Stimulated activated CD8-positive, alpha-beta memory T cell treated with anti-CD3 and anti-CD28 coated beads, Interleukin-4, amount 100 ng/mL, for 24 hours (primary cell): ENCODE measurements at regions not wholly inside any gene's neighbourhood (a gene's known extent, or its start where the extent isn't known, plus 50 kb on each side); places are given as distances from the start of the nearest gene placed in this dataset.
"Not testable (repeated sequence)": the region's sequence is repeated elsewhere in the genome, so short reads cannot be mapped to it uniquely, and the experiment has no call there.

Source experiments
- DNase-seq: peaks from one replicate; pipeline ENCODE4 v3.0.0-alpha.2; 2020; ENCODE audit warnings: low read depth

GRCh38 chr15:38002883-38003477, 68.5 kb downstream of the TMCO5A start:
- DNase-seq: no peak

- no peak for DNase-seq
Measured at GRCh38 chr15:38004218-38004861, 69.9 kb downstream of the TMCO5A start.

GRCh38 chr15:38005953-38006808, 71.7 kb downstream of the TMCO5A start:
- no peak for DNase-seq

- no peak for DNase-seq
Measured at GRCh38 chr15:38010395-38010794, 76.0 kb downstream of the TMCO5A start.

- DNase-seq: no peak
Measured at GRCh38 chr15:38012894-38013293, 78.5 kb downstream of the TMCO5A start.

GRCh38 chr15:38017721-38018120, 83.3 kb downstream of the TMCO5A start:
- no peak for DNase-seq

GRCh38 chr15:38019066-38019465, 84.6 kb downstream of the TMCO5A start:
- DNase-seq: no peak

GRCh38 chr15:38021259-38021658, 86.8 kb downstream of the TMCO5A start:
- DNase-seq: no peak

GRCh38 chr15:38024293-38025091, 90.1 kb downstream of the TMCO5A start:
- no peak for DNase-seq

GRCh38 chr15:38025656-38026055, 91.2 kb downstream of the TMCO5A start:
- not testable (repeated sequence) for DNase-seq

GRCh38 chr15:38028869-38029268, 94.4 kb downstream of the TMCO5A start:
- no peak for DNase-seq

GRCh38 chr15:38029736-38030135, 95.3 kb downstream of the TMCO5A start:
- DNase-seq: no peak

GRCh38 chr15:38030609-38031008, 96.2 kb downstream of the TMCO5A start:
- no peak for DNase-seq

GRCh38 chr15:38035701-38036100, 101.3 kb downstream of the TMCO5A start:
- no peak for DNase-seq

GRCh38 chr15:38036790-38037338, 102.4 kb downstream of the TMCO5A start:
- no peak for DNase-seq

GRCh38 chr15:38038659-38039442, 104.4 kb downstream of the TMCO5A start:
- no peak for DNase-seq

- no peak for DNase-seq
Measured at GRCh38 chr15:38040615-38041014, 106.2 kb downstream of the TMCO5A start.

- no peak for DNase-seq
Measured at GRCh38 chr15:38041576-38041975, 107.1 kb downstream of the TMCO5A start.

- no peak for DNase-seq
Measured at GRCh38 chr15:38042211-38042610, 107.8 kb downstream of the TMCO5A start.

- DNase-seq: no peak
Measured at GRCh38 chr15:38042707-38043445, 108.4 kb downstream of the TMCO5A start.
